ENCODE measurements at regions not wholly inside any gene's neighbourhood (a gene's known extent, or its start where the extent isn't known, plus 50 kb on each side); places are given as distances from the start of the nearest gene placed in this dataset.

- no peaks in the 10 kb centered on the region for H3K9me3 ChIP-seq (replicated peaks; ENCODE audit: control insufficient read depth, insufficient read depth, low read length)
- TF ChIP-seq EZH2 (IDR thresholded peaks at IDR 0.05; ENCODE audit: borderline replicate concordance, low read depth, low read length, severe bottlenecking) (no peak), JUN (IDR thresholded peaks at IDR 0.05; ENCODE audit: borderline replicate concordance, insufficient read depth, insufficient read length, low read depth) (no peak), FOS (IDR thresholded peaks at IDR 0.05; ENCODE audit: borderline replicate concordance, insufficient read depth, low read length) (no peak), GATA2 (IDR thresholded peaks at IDR 0.05; ENCODE audit: insufficient read depth, insufficient read length, low read depth, low read length) (no peak), MYC (IDR thresholded peaks at IDR 0.05; ENCODE audit: low read depth, low read length) (no peak), POLR2A (IDR thresholded peaks at IDR 0.05; ENCODE audit: low read depth, low read length) (no peak), MAX (IDR thresholded peaks at IDR 0.05; ENCODE audit: insufficient read depth, insufficient read length) (no peak), POLR2AphosphoS5 (IDR thresholded peaks at IDR 0.05; ENCODE audit: insufficient read depth, low read depth, low read length) (no peak), CTCF (IDR thresholded peaks at IDR 0.05; ENCODE audit: extremely low read depth in 1 of 2, insufficient read depth in 1 of 2, low read depth in 1 of 2, low read length in 2 of 2) (no peak)
- H3K4me1 ChIP-seq (ENCODE audit: control insufficient read depth, extremely low read depth, insufficient read depth, low read length): no peaks in the 10 kb centered on the region
- dilution Hi-C loops (cut with MboI; ENCODE audit: extremely low pct_ligation_motif_present, low sequenced_read_pairs): no loop called here
- H3K27ac ChIP-seq (ENCODE audit: insufficient read depth, low read depth, low read length): no peak overlapping the region
- no peak overlapping the region for H3K4me2 ChIP-seq (ENCODE audit: insufficient read depth, low read length)
- no peaks in the 10 kb centered on the region for H3K9me1 ChIP-seq (replicated peaks; ENCODE audit: control insufficient read depth, extremely low read depth, insufficient read depth, low read length)
- H2AFZ ChIP-seq (ENCODE audit: low read depth, low read length): no peak overlapping the region
- H3K36me3 ChIP-seq (ENCODE audit: control insufficient read depth in 2 of 2, extremely low read depth in 1 of 2, insufficient read depth in 2 of 2, low read length in 2 of 2): no peaks in the 10 kb centered on the region
- H3K9ac ChIP-seq (replicated peaks; ENCODE audit: extremely low read depth, insufficient read depth, low read length): no peak overlapping the region
- H3K27me3 ChIP-seq (ENCODE audit: control insufficient read depth in 2 of 2, insufficient read depth in 2 of 2, low read length in 2 of 2): peaks cover 18 to 21% of the 10 kb centered on the region in 2 experiments
- intact Hi-C loops (cut with micrococcal nuclease): no loop called here
- no peaks in the 10 kb centered on the region for H3K79me2 ChIP-seq (ENCODE audit: control insufficient read depth, insufficient read depth, low read length)
- ChIA-PET POLR2A (no interaction called here), CTCF (interaction anchor here (3.2 kb wide), 1 partner anchor 23 kb away, joined by 17 read pairs; no protein-coding TSS in a partner anchor)
- FAIRE-seq (no peak), DNase-seq (ENCODE audit: low read depth, low spot score) (no peak)
- no peak overlapping the region for H3K4me3 ChIP-seq (replicated peaks in 1 of 3; ENCODE audit: insufficient read depth in 1 of 3, low read depth in 1 of 3, low read length in 3 of 3)
- no peaks in the 10 kb centered on the region for H4K20me1 ChIP-seq (replicated peaks; ENCODE audit: control insufficient read depth, extremely low read depth, insufficient read depth, low read length)
- BruUV-seq (replicated peaks): no TSS peak
Measured at GRCh38 chr7:131882321-131882720, 325.9 kb upstream of the PODXL start.
